HepG2 (cell line): ENCODE measurements at regions not wholly inside any gene's neighbourhood (a gene's known extent, or its start where the extent isn't known, plus 50 kb on each side); places are given as distances from the start of the nearest gene placed in this dataset.

Source experiments
- ATAC-seq: fragments of 200-7000 bp; cut with Tn5 transposase; 3 replicates; pipeline ENCODE4 v1.9.1; 2020; ENCODE audit warnings: mild to moderate bottlenecking, moderate library complexity
- BruUV-seq: library from RNA; stranded (reverse); fragments of 400-500 nt; replicated peaks from 2 replicates; lab custom pipeline; 2021; lab: Mats Ljungman, UMichigan
- CTCF ChIA-PET: fragments of 300-600 bp; formaldehyde crosslinking; extraction: SDS; loops from one replicate; lab custom pipeline; 2021; ENCODE audit warnings: low total read pairs, inconsistent platforms, low intra/inter-chr PET ratio; lab: Yijun Ruan, JAX
- POLR2A ChIA-PET: fragments of 350-600 bp; sonication (Branson Sonifier 250); formaldehyde crosslinking; loops from one replicate; lab custom pipeline; 2020; ENCODE audit warnings: antibody characterized with exemption, inconsistent platforms; lab: Yijun Ruan, JAX
- DNase-seq: peaks from one replicate; pipeline ENCODE4 v3.0.0-alpha.2; 2015; ENCODE audit warnings: low spot score
- FAIRE-seq: peaks from 3 replicates; lab custom pipeline; 2011; peaks lifted over from hg19 to GRCh38; lab: Jason Lieb, UNC
- H2AFZ ChIP-seq: one replicate; pipeline ENCODE4 v1.6.1; 2011; ENCODE audit warnings: low read length, inconsistent platforms
- H3K27ac ChIP-seq: fragments of 300-600 bp; 3 replicates; pipeline ENCODE4 v1.8.0; 2011; ENCODE audit warnings: mixed run types, mild to moderate bottlenecking, mixed read lengths, low read length, inconsistent platforms; ENCODE audit not compliant: insufficient read depth; ENCODE audit errors: extremely low read length
- H3K27me3 ChIP-seq, 2 experiments: fragments of 200-600 bp in 1 of 2; 2 replicates in 1 of 2; 3 replicates in 1 of 2; pipeline versions ENCODE4 v1.6.0 to v1.8.0; 2011; ENCODE audit warnings: low read length in 2 of 2, mild to moderate bottlenecking in 2 of 2, moderate library complexity in 2 of 2, inconsistent platforms in 1 of 2; ENCODE audit not compliant: insufficient read depth in 2 of 2, control insufficient read depth in 1 of 2
- H3K36me3 ChIP-seq, 2 experiments: fragments of 200-600 bp in 1 of 2; replicated peaks in 1 of 2; 2 replicates in 1 of 2; 3 replicates in 1 of 2; pipeline versions ENCODE4 v1.5.1 to v1.8.0; 2011; ENCODE audit warnings: low read length in 2 of 2, inconsistent platforms in 1 of 2; ENCODE audit not compliant: insufficient read depth in 2 of 2, control insufficient read depth in 1 of 2
- H3K4me1 ChIP-seq: 2 replicates; pipeline ENCODE4 v1.5.1; 2012; ENCODE audit warnings: low read length, inconsistent platforms; ENCODE audit not compliant: insufficient read depth
- H3K4me2 ChIP-seq: 2 replicates; pipeline ENCODE4 v1.6.0; 2011; ENCODE audit warnings: low read depth, low read length, inconsistent platforms
- H3K4me3 ChIP-seq, 3 experiments: fragments of 200-600 bp in 1 of 3; sonication (generic), shearing (Covaris generic) in 1 of 3; replicated peaks in 1 of 3; 2 replicates each; pipeline ENCODE4 v1.5.1; 2011 to 2016; ENCODE audit warnings: low read length in 3 of 3, inconsistent platforms in 2 of 3, low read depth in 2 of 3, mild to moderate bottlenecking in 2 of 3, control low read depth in 1 of 3, mixed read lengths in 1 of 3; ENCODE audit not compliant: insufficient read depth in 1 of 3
- H3K79me2 ChIP-seq: one replicate; pipeline ENCODE4 v1.6.1; 2011; ENCODE audit warnings: low read length, inconsistent platforms; ENCODE audit not compliant: insufficient read depth
- H3K9ac ChIP-seq: 2 replicates; pipeline ENCODE4 v1.6.0; 2011; ENCODE audit warnings: mild to moderate bottlenecking, low read depth, low read length, inconsistent platforms; ENCODE audit not compliant: insufficient read depth
- H3K9me3 ChIP-seq: 2 replicates; pipeline ENCODE4 v1.5.1; 2012; ENCODE audit warnings: mild to moderate bottlenecking, low read length
- H4K20me1 ChIP-seq: 2 replicates; pipeline ENCODE4 v1.6.0; 2011; ENCODE audit warnings: inconsistent platforms, mild to moderate bottlenecking, low read length, moderate library complexity; ENCODE audit not compliant: insufficient read depth
- ARNTL ChIP-seq: sonication (generic); formaldehyde crosslinking; IDR thresholded peaks from 2 replicates; pipeline ENCODE4 v1.4.0; 2020; ENCODE audit warnings: mild to moderate bottlenecking, missing genetic modification reagents
- BCL6 ChIP-seq: IDR thresholded peaks from 2 replicates; pipeline ENCODE4 v1.6.1; 2016; ENCODE audit warnings: missing genetic modification reagents, missing compliant biosample characterization
- GATAD1 ChIP-seq: IDR thresholded peaks from 2 replicates; pipeline ENCODE4 v1.6.1; 2016; ENCODE audit warnings: missing genetic modification reagents, missing compliant biosample characterization
- HNRNPLL ChIP-seq: fragments of 200-400 bp; formaldehyde crosslinking; IDR thresholded peaks from 2 replicates; pipeline ENCODE4 v1.6.1; 2017; ENCODE audit warnings: mild to moderate bottlenecking, low read depth, low read length; ENCODE audit not compliant: poor library complexity, severe bottlenecking
- LCORL ChIP-seq, 2 experiments: fragments of 450-650 bp in 1 of 2; sonication (generic) in 1 of 2; formaldehyde crosslinking in 1 of 2; IDR thresholded peaks; 2 replicates each; pipeline versions ENCODE4 v1.5.0 to v1.6.1; 2017 to 2020; ENCODE audit warnings: antibody characterized with exemption in 1 of 2, missing genetic modification reagents in 1 of 2
- PHF5A ChIP-seq: IDR thresholded peaks from one replicate; pipeline ENCODE4 v1.6.1; 2018; ENCODE audit warnings: low read depth, missing genetic modification reagents; ENCODE audit not compliant: unreplicated experiment
- SP1 ChIP-seq, 2 experiments: fragments of 450-650 bp in 1 of 2; sonication (generic) in 1 of 2; formaldehyde crosslinking in 1 of 2; IDR thresholded peaks; 2 replicates each; pipeline versions ENCODE4 v1.4.0 to v1.6.1; 2016 to 2020; ENCODE audit warnings: missing genetic modification reagents in 1 of 2
- XRCC5 ChIP-seq: fragments of 200-400 bp; formaldehyde crosslinking; optimal IDR thresholded peaks from 2 replicates; pipeline ENCODE3; 2017; ENCODE audit warnings: mild to moderate bottlenecking, low read length
- WGBS: methylation state at CpG from one replicate; pipeline ENCODE4 v1.1.6; 2017; ENCODE audit warnings: low lambda C conversion rate; 5-methylcytosine and 5-hydroxymethylcytosine counted together
- in situ Hi-C: cut with HindIII; loops from 2 replicates; pipeline ENCODE4 v1.10.0; 2017; ENCODE audit warnings: low pct_unique_long_range_greater_than_20kb; ENCODE audit not compliant: extremely low pct_ligation_motif_present
- intact Hi-C: fragments of 100-400 bp; cut with micrococcal nuclease; formaldehyde crosslinking; loops from one replicate; pipeline ENCODE4 v1.10.0; 2022; ENCODE audit not compliant: unreplicated experiment

DNA sequence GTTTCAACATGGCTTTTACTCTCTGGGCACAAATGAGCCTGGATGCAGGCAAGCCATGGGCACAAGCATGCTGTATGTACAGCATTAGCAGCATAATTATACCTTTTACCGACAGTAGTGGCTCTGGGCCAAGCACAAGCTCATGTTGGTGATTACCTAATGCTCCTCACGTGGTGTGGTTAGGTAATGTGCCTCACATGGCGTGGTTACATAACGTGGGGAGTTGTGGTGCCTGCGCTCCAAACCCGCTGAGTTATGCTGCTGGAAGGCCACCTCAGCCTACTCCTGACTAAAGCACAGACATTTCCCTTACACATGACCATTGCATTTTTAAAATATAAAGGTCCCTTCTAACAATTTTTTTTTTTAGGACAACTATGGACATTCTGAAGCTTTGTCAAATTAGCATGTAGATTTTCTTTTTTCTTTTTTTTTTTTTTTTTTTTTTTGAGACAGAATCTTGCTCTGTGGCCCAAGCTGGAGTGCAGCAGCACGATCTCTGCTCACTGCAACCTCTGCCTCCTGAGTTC, 794.0 kb downstream of the EFNA5 start (continued):
- TF ChIP-seq LCORL (IDR thresholded peaks at IDR 0.05): no peak
- no peak for TF ChIP-seq LCORL (CRISPR knock-in tag; IDR thresholded peaks at IDR 0.05)
- peak; percentile 54; the same call in 1 of the 2 replicates for TF ChIP-seq ARNTL (CRISPR knock-in tag)

DNA sequence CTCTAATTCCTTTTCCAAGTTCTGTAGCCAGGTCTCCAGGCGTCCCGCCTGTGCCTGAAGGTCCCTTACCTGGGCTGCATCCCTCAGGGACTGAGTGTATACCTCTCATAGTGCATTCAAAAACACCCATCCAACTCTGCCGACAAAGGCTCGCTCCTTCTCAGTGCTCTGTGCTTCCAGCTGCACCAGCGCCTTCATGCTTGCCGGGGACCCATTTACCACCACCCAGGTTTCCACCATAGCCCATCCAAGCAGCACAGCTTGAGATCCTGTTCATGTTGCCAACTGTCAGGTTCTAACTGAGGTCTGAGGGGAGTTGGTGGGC, 794.5 kb downstream of the EFNA5 start:
- Histone ChIP-seq H4K20me1 (no peaks in the 10 kb centered on the region), H3K4me1 (no peaks in the 10 kb centered on the region), H3K27ac (no peak overlapping the region), H3K9ac (no peak overlapping the region), H3K27me3 (no peaks in the 10 kb centered on the region; a peak in 1 of 5 replicates), H3K36me3 (no peaks in the 10 kb centered on the region), H3K9me3 (no peaks in the 10 kb centered on the region), H3K4me3 (no peak overlapping the region), H3K79me2 (no peaks in the 10 kb centered on the region), H2AFZ (no peak overlapping the region), H3K4me2 (no peak overlapping the region)
- in situ Hi-C loops: no loop called here
- TF ChIP-seq HNRNPLL (no peak), PHF5A (CRISPR knock-in tag) (no peak), SP1 (IDR thresholded peaks at IDR 0.05) (no peak), SP1 (CRISPR knock-in tag; IDR thresholded peaks at IDR 0.05) (no peak), XRCC5 (no peak), BCL6 (no peak), GATAD1 (CRISPR knock-in tag) (no peak)
- DNase-seq (no peak), ATAC-seq (peak; percentile 37), FAIRE-seq (no peak)
- intact Hi-C loops: loop anchor here (1.0 to 10.0 kb wide), 3 partner anchors 422 to 751 kb away; no protein-coding TSS in a partner anchor
- WGBS: 75% methylated on average over 2 of the region's 6 CpGs
- ChIA-PET POLR2A (no interaction called here), CTCF (interaction anchor here (1.0 kb wide), 1 partner anchor 607 kb away, joined by 3 read pairs; no protein-coding TSS in a partner anchor)
- BruUV-seq: no TSS peak
